Right lobe of liver (tissue), 6 donors: ENCODE measurements at regions not wholly inside any gene's neighbourhood (a gene's known extent, or its start where the extent isn't known, plus 50 kb on each side); places are given as distances from the start of the nearest gene placed in this dataset.
"Not testable (repeated sequence)": the region's sequence is repeated elsewhere in the genome, so short reads cannot be mapped to it uniquely, and the experiment has no call there.

Source experiments
- ATAC-seq, 4 donors: fragments of 200-7000 bp; cut with Tn5 transposase; one replicate each; pipeline ENCODE4 v1.9.1; 2020; ENCODE audit warnings: mild to moderate bottlenecking in 4 of 4, moderate library complexity in 4 of 4
- DNase-seq, 3 donors: peaks; one replicate each; pipeline ENCODE4 v3.0.0-alpha.2; 2020
- H3K27ac ChIP-seq, 3 donors: fragments of 200-600 bp; one replicate each; pipeline ENCODE4 v1.8.0; 2022
- H3K27me3 ChIP-seq, 2 donors: fragments of 200-600 bp; one replicate each; pipeline ENCODE4 v1.8.0; 2022
- H3K36me3 ChIP-seq, 4 donors: fragments of 200-600 bp; sonication (generic) in 1 of 4; one replicate each; pipeline versions ENCODE4 v1.5.1 to v1.8.0; 2017 to 2022; ENCODE audit warnings: control low read depth in 1 of 4
- H3K4me1 ChIP-seq, 4 donors: fragments of 200-600 bp; sonication (generic) in 1 of 4; one replicate each; pipeline versions ENCODE4 v1.5.1 to v1.8.0; 2017 to 2022; ENCODE audit warnings: control low read depth in 1 of 4
- H3K4me3 ChIP-seq, 3 donors: fragments of 200-600 bp; one replicate each; pipeline ENCODE4 v1.8.0; 2022
- H3K9me3 ChIP-seq, 4 donors: fragments of 200-600 bp; sonication (generic) in 1 of 4; one replicate each; pipeline versions ENCODE4 v1.5.1 to v1.8.0; 2017 to 2022; ENCODE audit warnings: control low read depth in 1 of 4
- CTCF ChIP-seq, 4 donors: fragments of 200-600 bp in 3 of 4; fragments of 450-650 bp in 1 of 4; IDR thresholded peaks; one replicate each; pipeline versions ENCODE4 v1.5.1 to v1.8.0; 2016 to 2022; ENCODE audit warnings: antibody characterized with exemption in 4 of 4, mild to moderate bottlenecking in 2 of 4
- POLR2A ChIP-seq: fragments of 450-650 bp; IDR thresholded peaks from one replicate; pipeline ENCODE4 v1.6.1; 2017; ENCODE audit warnings: antibody characterized with exemption, mild to moderate bottlenecking
- WGBS: methylation state at CpG from one replicate; pipeline ENCODE4 v1.1.6; 2018; ENCODE audit warnings: low coverage, low lambda C conversion rate; ENCODE audit not compliant: insufficient coverage; ENCODE audit errors: missing lambda C conversion rate; 5-methylcytosine and 5-hydroxymethylcytosine counted together
- intact Hi-C, 2 donors: fragments of 100-400 bp; cut with DNase I; formaldehyde crosslinking; loops; one replicate each; pipeline versions ENCODE4 v1.11.2 to v1.14.1; 2022
- donor health status: DM: no; HTN: yes; CAD: no.
- donor health status: DM: no; HTN: no; CAD: no.
- donor health status: DM: no; HTN: no; CAD: no.
- donor health status: DM: no; HTN: yes; CAD: no.
- donor health status: DM: no; HTN: yes; CAD: no.

GRCh38 chr16:17556276-17557052, 85.7 kb upstream of the XYLT1 start:
- peak; percentile 62 to 71 (median 67) for ATAC-seq
- DNase-seq = no peak

GRCh38 chr16:17555176-17555575, 84.4 kb upstream of the XYLT1 start:
- Histone ChIP-seq H3K36me3 (no peaks in the 10 kb centered on the region), H3K4me1 (no peaks in the 10 kb centered on the region), H3K4me3 (no peak overlapping the region), H3K27ac (no peak overlapping the region), H3K27me3 (no peaks in the 10 kb centered on the region), H3K9me3 (no peaks in the 10 kb centered on the region)
- no peak for DNase-seq
- TF ChIP-seq CTCF (IDR thresholded peaks at IDR 0.05) (no peak), POLR2A (no peak)
- no peak for ATAC-seq
- WGBS = 37% methylated on average over 5 of the region's 5 CpGs
- intact Hi-C loops = no loop called here

More at GRCh38 chr16:17556276-17557052, 85.7 kb upstream of the XYLT1 start:
- intact Hi-C loops = no loop called here
- H3K4me3 ChIP-seq = no peak overlapping the region
- H3K4me1 ChIP-seq = no peaks in the 10 kb centered on the region
- H3K27ac ChIP-seq = no peak overlapping the region
- no peaks in the 10 kb centered on the region for H3K9me3 ChIP-seq
- H3K27me3 ChIP-seq = no peaks in the 10 kb centered on the region
- no peaks in the 10 kb centered on the region for H3K36me3 ChIP-seq
- WGBS = 15% methylated on average over 5 of the region's 7 CpGs
- TF ChIP-seq CTCF (IDR thresholded peaks at IDR 0.05) (peak; percentile 43 to 56 (median 48)), POLR2A (no peak)

GRCh38 chr16:17552351-17552750, 81.6 kb upstream of the XYLT1 start:
- TF ChIP-seq POLR2A = no peak
- TF ChIP-seq CTCF (IDR thresholded peaks at IDR 0.05) = no peak
- H3K4me1 ChIP-seq = no peaks in the 10 kb centered on the region
- H3K27ac ChIP-seq = no peak overlapping the region
- H3K36me3 ChIP-seq = no peaks in the 10 kb centered on the region
- H3K4me3 ChIP-seq = no peak overlapping the region
- H3K9me3 ChIP-seq = no peaks in the 10 kb centered on the region
- DNase-seq (no peak), ATAC-seq (no peak)
- no peaks in the 10 kb centered on the region for H3K27me3 ChIP-seq
- intact Hi-C loops = no loop called here
- 73% methylated on average over 5 of the region's 5 CpGs for WGBS

- 77% methylated on average over 6 of the region's 6 CpGs for WGBS
- H3K27me3 ChIP-seq, H3K4me1 ChIP-seq, ATAC-seq, H3K4me3 ChIP-seq, H3K9me3 ChIP-seq, H3K27ac ChIP-seq, DNase-seq, intact Hi-C loops, H3K36me3 ChIP-seq: not testable (repeated sequence)
Measured at GRCh38 chr16:17551682-17552081, 80.9 kb upstream of the XYLT1 start.

- ATAC-seq (no peak), DNase-seq (no peak)
- no peaks in the 10 kb centered on the region for H3K27me3 ChIP-seq
- no peaks in the 10 kb centered on the region for H3K9me3 ChIP-seq
- intact Hi-C loops = no loop called here
- TF ChIP-seq CTCF (IDR thresholded peaks at IDR 0.05) (no peak), POLR2A (no peak)
- no peaks in the 10 kb centered on the region for H3K4me1 ChIP-seq
- no peak overlapping the region for H3K27ac ChIP-seq
- H3K36me3 ChIP-seq = no peaks in the 10 kb centered on the region
- no peak overlapping the region for H3K4me3 ChIP-seq
- 54% methylated on average over 4 of the region's 4 CpGs for WGBS
Measured at GRCh38 chr16:17548825-17549224, 78.1 kb upstream of the XYLT1 start.
